ENCODE measurements at regions not wholly inside any gene's neighbourhood (a gene's known extent, or its start where the extent isn't known, plus 50 kb on each side); places are given as distances from the start of the nearest gene placed in this dataset.

DNA sequence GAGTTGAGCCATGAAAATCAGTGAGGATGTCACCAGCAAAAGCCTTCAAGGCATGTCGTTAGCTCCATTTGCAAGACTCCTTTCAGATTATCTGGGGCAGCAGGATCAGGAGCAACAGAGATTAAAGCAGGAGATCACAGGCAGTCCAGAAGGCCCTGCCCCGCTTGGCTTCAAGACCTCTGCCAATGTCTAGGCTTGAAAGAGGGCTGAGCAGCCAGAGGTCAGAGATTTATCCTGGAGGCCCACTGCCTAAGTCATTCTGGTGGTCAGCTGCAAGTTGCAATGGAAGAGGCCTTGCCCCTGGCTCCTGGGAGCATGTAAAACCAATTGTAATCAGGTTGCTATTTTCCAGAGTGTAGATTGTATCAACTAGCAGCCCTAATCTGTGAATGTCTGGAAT lies 416.5 kb downstream of the BCL11A start:
- H3K36me3 ChIP-seq (ENCODE audit: control insufficient read depth, insufficient read depth, low read length): no peaks in the 10 kb centered on the region
- Mint-ChIP-seq H3K9me3 (peaks cover 66% of the 10 kb centered on the region), H3K4me1 (no peaks in the 10 kb centered on the region), H3K27me3 (ENCODE audit: insufficient read depth) (peaks cover 34% of the 10 kb centered on the region), H3K27ac (no peak overlapping the region), H3K4me3 (no peak overlapping the region), H3K36me3 (ENCODE audit: low read depth) (peaks cover 2% of the 10 kb centered on the region)
- no peak overlapping the region for H3K27ac ChIP-seq (ENCODE audit: low read depth, low read length)
- 93 to 100% methylated on average over 1 to 2 of the region's 2 CpGs for whole genome bisulfite sequencing, 2 experiments (ENCODE audit: insufficient coverage in 1 of 2, insufficient read length in 1 of 2)
- H3K4me1 ChIP-seq (ENCODE audit: control insufficient read depth, insufficient read depth, low read length): no peaks in the 10 kb centered on the region
- H3K4me3 ChIP-seq (ENCODE audit: low read length): no peak overlapping the region
- peaks cover 23% of the 10 kb centered on the region for H3K9me3 ChIP-seq (ENCODE audit: control insufficient read depth, low read length)
- DNase-seq: no peak
- no peak overlapping the region for H3K9ac ChIP-seq (ENCODE audit: extremely low read depth, low read length, poor library complexity, severe bottlenecking)
- H3K27me3 ChIP-seq (ENCODE audit: control insufficient read depth, insufficient read depth, low read length, poor library complexity, severe bottlenecking): no peaks in the 10 kb centered on the region
- TF ChIP-seq, protein P1, sequence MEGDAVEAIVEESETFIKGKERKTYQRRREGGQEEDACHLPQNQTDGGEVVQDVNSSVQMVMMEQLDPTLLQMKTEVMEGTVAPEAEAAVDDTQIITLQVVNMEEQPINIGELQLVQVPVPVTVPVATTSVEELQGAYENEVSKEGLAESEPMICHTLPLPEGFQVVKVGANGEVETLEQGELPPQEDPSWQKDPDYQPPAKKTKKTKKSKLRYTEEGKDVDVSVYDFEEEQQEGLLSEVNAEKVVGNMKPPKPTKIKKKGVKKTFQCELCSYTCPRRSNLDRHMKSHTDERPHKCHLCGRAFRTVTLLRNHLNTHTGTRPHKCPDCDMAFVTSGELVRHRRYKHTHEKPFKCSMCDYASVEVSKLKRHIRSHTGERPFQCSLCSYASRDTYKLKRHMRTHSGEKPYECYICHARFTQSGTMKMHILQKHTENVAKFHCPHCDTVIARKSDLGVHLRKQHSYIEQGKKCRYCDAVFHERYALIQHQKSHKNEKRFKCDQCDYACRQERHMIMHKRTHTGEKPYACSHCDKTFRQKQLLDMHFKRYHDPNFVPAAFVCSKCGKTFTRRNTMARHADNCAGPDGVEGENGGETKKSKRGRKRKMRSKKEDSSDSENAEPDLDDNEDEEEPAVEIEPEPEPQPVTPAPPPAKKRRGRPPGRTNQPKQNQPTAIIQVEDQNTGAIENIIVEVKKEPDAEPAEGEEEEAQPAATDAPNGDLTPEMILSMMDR (conservative IDR thresholded peaks at IDR 0.05): no peak

DNA sequence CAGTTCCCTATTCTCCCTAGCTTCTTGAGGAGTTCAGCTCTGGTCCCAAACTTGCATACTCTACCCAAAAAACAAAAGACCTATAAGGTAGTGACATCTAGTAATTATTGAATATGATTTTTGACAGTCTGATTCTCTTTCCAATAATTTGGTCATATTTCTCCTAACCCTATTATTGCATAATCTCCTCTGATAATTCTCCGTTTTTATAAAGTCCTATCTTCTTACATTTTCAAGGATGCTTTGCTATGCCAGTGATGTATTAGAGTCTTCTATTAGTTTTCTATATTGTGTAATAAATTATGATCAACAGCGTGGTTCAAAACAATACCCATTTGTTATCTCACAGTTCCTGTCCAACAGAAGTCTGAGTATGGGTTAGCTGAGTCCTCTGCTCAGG lies 426.3 kb downstream of the BCL11A start:
- WGBS, 2 experiments (ENCODE audit: insufficient coverage in 1 of 2, insufficient read length in 1 of 2): 89% methylated on average over 2 of the region's 2 CpGs; no CpG with 5 or more reads in 1 of the 2 experiments
- TF ChIP-seq, protein P1 (conservative IDR thresholded peaks at IDR 0.05): no peak

DNA sequence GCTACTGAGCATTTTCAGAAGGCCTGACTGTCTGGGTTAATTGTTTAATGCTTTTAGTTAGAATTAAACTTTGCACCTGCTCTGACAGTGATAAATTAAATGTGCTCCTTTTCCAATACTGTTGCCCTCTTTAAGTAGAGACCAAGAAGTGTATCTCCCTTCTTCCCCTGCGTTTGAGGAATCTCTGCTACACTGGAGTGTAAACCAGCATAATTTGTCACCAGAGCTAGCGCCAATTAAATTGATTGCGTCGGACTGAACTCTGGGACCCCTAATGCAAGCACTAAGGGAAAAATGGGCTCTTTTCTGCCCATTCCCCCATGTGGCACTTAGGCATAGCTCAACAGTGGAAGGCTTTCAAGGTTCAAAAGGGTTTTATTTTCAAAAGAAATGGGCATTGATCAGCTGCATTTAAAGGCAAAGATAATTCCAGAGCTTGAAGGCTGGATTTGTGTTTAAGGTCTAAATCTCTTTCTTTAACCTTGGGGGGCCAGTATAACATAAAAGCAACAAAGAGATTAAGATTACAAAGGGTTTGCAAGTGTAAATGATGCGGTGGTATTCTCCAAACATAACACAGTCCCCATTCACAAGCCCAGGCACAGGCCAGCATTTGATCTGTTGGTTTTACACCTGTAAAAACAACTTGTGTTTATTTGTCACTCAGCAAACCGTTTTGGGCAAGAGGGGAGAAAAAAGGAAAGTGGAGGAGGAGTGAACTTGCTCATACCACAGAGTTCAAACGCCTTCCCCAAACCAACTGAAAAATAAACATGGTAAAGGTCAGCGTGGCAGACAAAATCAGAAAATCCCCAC lies 427.6 kb downstream of the BCL11A start:
- TF ChIP-seq, protein P1 (conservative IDR thresholded peaks at IDR 0.05): no peak
- DNase-seq: peak; percentile 53
- peaks cover 17% of the 10 kb centered on the region for H3K4me1 Mint-ChIP-seq
- WGBS, 2 experiments (ENCODE audit: insufficient coverage in 1 of 2, insufficient read length in 1 of 2): 57 to 81% methylated on average over 6 to 8 of the region's 8 CpGs
- no peak overlapping the region for H3K27ac Mint-ChIP-seq
- H3K4me3 ChIP-seq (ENCODE audit: low read length): no peak overlapping the region
- H3K9ac ChIP-seq (ENCODE audit: extremely low read depth, low read length, poor library complexity, severe bottlenecking): no peak overlapping the region
- H3K36me3 ChIP-seq (ENCODE audit: control insufficient read depth, insufficient read depth, low read length): no peaks in the 10 kb centered on the region
- peaks cover 53% of the 10 kb centered on the region for H3K27me3 ChIP-seq (ENCODE audit: control insufficient read depth, insufficient read depth, low read length, poor library complexity, severe bottlenecking)
- H3K4me3 Mint-ChIP-seq: no peak overlapping the region
- peaks cover 18% of the 10 kb centered on the region for H3K9me3 ChIP-seq (ENCODE audit: control insufficient read depth, low read length)
- H3K4me1 ChIP-seq (ENCODE audit: control insufficient read depth, insufficient read depth, low read length): peaks cover 4% of the 10 kb centered on the region
- H3K9me3 Mint-ChIP-seq: peaks cover 38% of the 10 kb centered on the region
- peak overlapping the region; percentile 3 for H3K27ac ChIP-seq (ENCODE audit: low read depth, low read length)
- no peaks in the 10 kb centered on the region for H3K36me3 Mint-ChIP-seq (ENCODE audit: low read depth)
- H3K27me3 Mint-ChIP-seq (ENCODE audit: insufficient read depth): peaks cover 82% of the 10 kb centered on the region

More for the DNA sequence above, 426.3 kb downstream of the BCL11A start:
- H3K9ac ChIP-seq (ENCODE audit: extremely low read depth, low read length, poor library complexity, severe bottlenecking): no peak overlapping the region
- Mint-ChIP-seq H3K27me3 (ENCODE audit: insufficient read depth) (peaks cover 83% of the 10 kb centered on the region), H3K4me1 (peaks cover 17% of the 10 kb centered on the region), H3K36me3 (ENCODE audit: low read depth) (no peaks in the 10 kb centered on the region), H3K27ac (no peak overlapping the region), H3K9me3 (peaks cover 39% of the 10 kb centered on the region), H3K4me3 (no peak overlapping the region)
- H3K4me3 ChIP-seq (ENCODE audit: low read length): no peak overlapping the region
- no peak overlapping the region for H3K27ac ChIP-seq (ENCODE audit: low read depth, low read length)
- peaks cover 4% of the 10 kb centered on the region for H3K4me1 ChIP-seq (ENCODE audit: control insufficient read depth, insufficient read depth, low read length)
- peaks cover 53% of the 10 kb centered on the region for H3K27me3 ChIP-seq (ENCODE audit: control insufficient read depth, insufficient read depth, low read length, poor library complexity, severe bottlenecking)
- peaks cover 11% of the 10 kb centered on the region for H3K9me3 ChIP-seq (ENCODE audit: control insufficient read depth, low read length)
- no peak for DNase-seq
- H3K36me3 ChIP-seq (ENCODE audit: control insufficient read depth, insufficient read depth, low read length): no peaks in the 10 kb centered on the region

Measured in endodermal cell (in vitro differentiated cells).